ENCODE measurements at regions not wholly inside any gene's neighbourhood (a gene's known extent, or its start where the extent isn't known, plus 50 kb on each side); places are given as distances from the start of the nearest gene placed in this dataset.

DNA sequence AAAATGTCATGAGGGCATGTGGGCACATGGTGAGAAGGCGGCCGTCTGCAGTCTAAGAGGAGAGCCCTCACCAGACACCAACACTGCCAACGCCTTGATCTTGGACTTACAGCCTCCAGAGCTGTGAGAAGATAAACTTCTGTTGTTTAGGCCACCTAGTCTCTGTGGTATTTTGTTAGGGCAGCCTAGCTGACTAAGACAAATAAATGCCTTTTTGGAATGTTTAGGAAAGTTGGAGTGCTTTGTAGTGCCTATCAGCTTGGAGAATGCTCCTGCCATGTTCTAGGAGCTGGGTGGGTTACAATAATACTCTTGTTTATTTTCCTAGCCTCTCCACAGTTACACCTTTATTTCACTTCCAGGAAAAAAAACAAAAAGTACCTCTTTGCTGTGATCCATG is 92.0 kb downstream of the SPP2 start:
- no peak for DNase-seq (ENCODE audit: low read depth)
- no peak overlapping the region for H3K4me3 ChIP-seq (ENCODE audit: low read length)

DNA sequence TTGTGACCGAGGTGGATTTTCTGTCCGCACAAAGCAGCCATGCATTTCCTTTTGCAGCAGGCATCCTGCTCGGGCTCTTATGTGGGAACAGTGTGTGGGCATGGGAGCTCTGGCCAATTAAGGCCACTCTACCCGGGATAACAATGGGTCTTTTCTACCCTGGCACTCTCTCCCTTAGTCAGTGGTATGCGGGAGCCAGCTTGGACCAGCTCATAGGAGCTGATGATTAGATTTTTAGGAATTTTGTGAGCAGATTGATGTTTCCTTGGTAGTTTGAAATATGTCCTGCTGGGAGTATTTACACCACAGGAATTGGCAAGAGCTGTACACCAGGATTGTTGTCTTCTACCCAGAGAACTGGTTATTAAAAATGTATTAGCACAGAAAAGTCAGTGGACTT is 89.3 kb downstream of the SPP2 start:
- TF ChIP-seq, protein P1, sequence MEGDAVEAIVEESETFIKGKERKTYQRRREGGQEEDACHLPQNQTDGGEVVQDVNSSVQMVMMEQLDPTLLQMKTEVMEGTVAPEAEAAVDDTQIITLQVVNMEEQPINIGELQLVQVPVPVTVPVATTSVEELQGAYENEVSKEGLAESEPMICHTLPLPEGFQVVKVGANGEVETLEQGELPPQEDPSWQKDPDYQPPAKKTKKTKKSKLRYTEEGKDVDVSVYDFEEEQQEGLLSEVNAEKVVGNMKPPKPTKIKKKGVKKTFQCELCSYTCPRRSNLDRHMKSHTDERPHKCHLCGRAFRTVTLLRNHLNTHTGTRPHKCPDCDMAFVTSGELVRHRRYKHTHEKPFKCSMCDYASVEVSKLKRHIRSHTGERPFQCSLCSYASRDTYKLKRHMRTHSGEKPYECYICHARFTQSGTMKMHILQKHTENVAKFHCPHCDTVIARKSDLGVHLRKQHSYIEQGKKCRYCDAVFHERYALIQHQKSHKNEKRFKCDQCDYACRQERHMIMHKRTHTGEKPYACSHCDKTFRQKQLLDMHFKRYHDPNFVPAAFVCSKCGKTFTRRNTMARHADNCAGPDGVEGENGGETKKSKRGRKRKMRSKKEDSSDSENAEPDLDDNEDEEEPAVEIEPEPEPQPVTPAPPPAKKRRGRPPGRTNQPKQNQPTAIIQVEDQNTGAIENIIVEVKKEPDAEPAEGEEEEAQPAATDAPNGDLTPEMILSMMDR (conservative IDR thresholded peaks at IDR 0.05; ENCODE audit: low read length), result no peak
- no peak overlapping the region for H3K4me3 ChIP-seq (ENCODE audit: low read length)
- no peak for DNase-seq (ENCODE audit: low read depth)

More for the DNA sequence above, 92.0 kb downstream of the SPP2 start:
- TF ChIP-seq, protein P1 (conservative IDR thresholded peaks at IDR 0.05; ENCODE audit: low read length), result no peak

DNA sequence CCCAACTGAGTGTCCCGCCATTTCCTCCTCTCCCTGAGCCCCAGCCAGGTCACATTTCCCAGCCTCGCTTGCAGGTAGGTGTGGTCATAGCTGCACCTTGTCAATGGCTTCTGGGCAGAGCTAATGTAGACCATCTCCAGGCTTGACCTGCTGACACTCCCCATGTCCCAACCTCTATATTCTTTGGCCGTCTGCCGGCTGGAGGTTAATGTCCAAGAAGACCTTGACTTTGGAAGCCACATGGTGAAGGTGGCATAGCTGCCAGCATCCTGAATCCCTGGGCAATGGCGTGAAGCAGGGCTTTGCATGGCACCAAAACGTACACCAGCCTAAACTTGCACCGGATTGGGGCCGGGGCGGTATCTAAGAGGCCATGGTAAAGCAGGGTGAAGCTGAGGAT is 88.3 kb downstream of the SPP2 start:
- TF ChIP-seq, protein P1 (conservative IDR thresholded peaks at IDR 0.05; ENCODE audit: low read length), result no peak
- H3K4me3 ChIP-seq (ENCODE audit: low read length), result no peak overlapping the region
- DNase-seq (ENCODE audit: low read depth), result no peak

DNA sequence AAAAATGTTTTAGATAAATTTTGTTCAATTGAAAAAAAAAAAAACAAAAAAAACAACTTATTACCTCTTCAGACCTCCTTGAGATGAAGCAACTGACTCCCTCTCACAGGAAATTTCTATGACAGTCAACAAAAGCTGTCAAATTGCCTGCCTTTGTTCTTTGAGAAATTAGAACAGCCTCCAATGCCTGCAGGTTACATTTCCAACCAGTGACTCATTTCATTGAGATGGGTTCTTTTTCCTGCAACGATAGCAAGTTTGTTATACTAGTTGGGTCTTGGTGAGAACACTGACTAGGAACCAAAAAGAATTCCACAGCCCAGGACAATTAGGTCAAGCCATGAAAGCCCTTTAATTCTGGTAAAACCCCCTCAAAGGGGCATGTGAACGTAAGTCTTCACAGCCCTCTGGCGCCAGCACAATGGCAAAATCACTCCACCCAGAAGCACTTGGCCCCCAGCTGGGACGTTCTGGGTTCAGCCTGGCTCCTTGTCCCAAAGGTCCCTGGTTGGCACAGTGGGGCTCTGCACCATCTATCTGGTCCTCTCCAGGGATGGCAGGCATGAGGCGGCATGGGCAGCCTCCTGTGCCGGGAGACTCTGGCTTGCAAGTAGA is 87.0 kb downstream of the SPP2 start:
- peak; percentile 46 for DNase-seq (ENCODE audit: low read depth)

DNA sequence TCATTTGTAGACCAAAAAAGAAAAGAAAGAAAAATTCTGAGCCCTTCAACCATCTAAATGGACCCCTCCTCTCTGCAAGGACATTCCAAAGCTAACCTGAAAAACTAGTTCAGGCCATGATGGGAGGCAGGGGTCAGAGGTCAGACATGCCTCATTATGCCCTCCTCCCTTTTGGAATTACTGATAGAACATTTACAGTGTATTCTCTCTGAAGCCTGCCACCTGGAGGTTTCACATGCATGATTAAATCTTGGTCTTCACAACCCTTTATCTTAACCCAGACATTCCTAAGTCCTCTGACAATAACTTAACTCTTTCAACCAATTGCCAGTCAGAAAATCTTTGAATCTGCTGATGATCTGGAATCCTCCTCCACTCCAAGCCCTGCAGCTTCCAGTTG is 86.0 kb downstream of the SPP2 start:
- no peak for DNase-seq (ENCODE audit: low read depth)
- TF ChIP-seq, protein P1 (conservative IDR thresholded peaks at IDR 0.05; ENCODE audit: low read length), result no peak

More for the DNA sequence above, 87.0 kb downstream of the SPP2 start:
- no peak overlapping the region for H3K4me3 ChIP-seq (ENCODE audit: low read length)
- TF ChIP-seq, protein P1 (conservative IDR thresholded peaks at IDR 0.05; ENCODE audit: low read length), result no peak

DNA sequence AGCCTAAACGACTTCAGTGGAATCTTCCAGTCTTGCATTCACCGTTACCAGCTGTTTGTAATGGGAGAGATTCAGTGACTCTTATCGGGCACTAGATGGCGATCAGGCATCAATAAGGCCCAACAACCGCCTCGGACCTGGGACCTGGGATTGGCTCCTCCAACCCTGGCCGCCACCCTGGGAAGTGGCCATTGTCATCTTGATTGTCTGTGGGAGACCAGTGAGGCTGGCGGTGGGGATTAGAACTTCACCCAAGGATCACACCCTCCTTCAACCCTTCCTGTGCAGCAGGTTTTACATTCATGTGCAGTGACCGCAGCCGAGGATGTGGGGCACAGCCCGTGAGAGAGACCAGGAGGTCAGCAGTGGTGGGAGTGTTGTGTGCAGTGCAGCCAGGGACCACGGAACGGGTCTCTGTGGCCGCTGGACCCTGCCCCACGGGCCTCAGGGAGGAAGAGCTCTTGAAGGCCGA is 85.3 kb downstream of the SPP2 start:
- H3K4me3 ChIP-seq (ENCODE audit: low read length), result no peak overlapping the region
- DNase-seq (ENCODE audit: low read depth), result peak; percentile 79
- TF ChIP-seq, protein P1 (conservative IDR thresholded peaks at IDR 0.05; ENCODE audit: low read length), result peak; percentile 89

More for the DNA sequence above, 86.0 kb downstream of the SPP2 start:
- H3K4me3 ChIP-seq (ENCODE audit: low read length), result no peak overlapping the region

DNA sequence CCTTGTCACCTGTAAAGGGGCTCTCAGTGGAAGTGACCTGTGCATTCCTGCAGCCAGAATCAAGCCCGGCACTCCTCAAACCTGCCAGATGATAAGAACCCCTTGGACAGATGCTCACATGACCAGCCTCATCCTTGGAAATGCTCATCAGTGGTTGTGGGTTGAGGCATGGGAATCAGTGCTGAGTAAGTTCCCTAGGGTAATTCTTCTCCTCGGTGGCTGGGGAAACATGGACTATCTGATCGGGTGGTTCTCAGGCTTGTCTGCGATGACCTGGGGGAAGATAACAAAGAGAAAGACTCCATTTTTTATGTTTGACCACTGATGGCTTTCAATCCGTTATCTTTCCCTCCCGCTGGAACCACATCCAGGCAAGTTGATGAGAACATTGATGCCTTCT is 84.0 kb downstream of the SPP2 start:
- no peak overlapping the region for H3K4me3 ChIP-seq (ENCODE audit: low read length)
- TF ChIP-seq, protein P1 (conservative IDR thresholded peaks at IDR 0.05; ENCODE audit: low read length), result no peak
- DNase-seq (ENCODE audit: low read depth), result no peak

All from AG10803 (cell line).